Cardiac muscle cell (in vitro differentiated cells and primary cell): ENCODE measurements at regions not wholly inside any gene's neighbourhood (a gene's known extent, or its start where the extent isn't known, plus 50 kb on each side); places are given as distances from the start of the nearest gene placed in this dataset.

Experiments used
- DNase-seq, 2 donors: peaks; one replicate each; pipeline versions ENCODE4 v3.0.0 to v3.0.0-alpha.2; 2010 to 2017; ENCODE audit warnings: low read depth in 1 of 2, low spot score in 1 of 2
- H3K27ac ChIP-seq: fragments of 200-600 bp; sonication (generic); 2 replicates; pipeline ENCODE4 v1.5.1; 2016
- H3K27me3 ChIP-seq: fragments of 200-600 bp; sonication (generic); 2 replicates; pipeline ENCODE4 v1.6.0; 2016; ENCODE audit warnings: control low read depth
- H3K36me3 ChIP-seq: fragments of 200-600 bp; sonication (generic); 2 replicates; pipeline ENCODE4 v1.5.1; 2016; ENCODE audit warnings: control low read depth
- H3K4me1 ChIP-seq: fragments of 200-600 bp; sonication (generic); 2 replicates; pipeline ENCODE4 v1.8.1; 2017; ENCODE audit warnings: low read depth, mild to moderate bottlenecking, mixed run types
- H3K4me3 ChIP-seq: fragments of 200-600 bp; sonication (generic); 2 replicates; pipeline ENCODE4 v1.5.1; 2016; ENCODE audit warnings: mild to moderate bottlenecking
- H3K9me3 ChIP-seq: fragments of 200-600 bp; sonication (generic); 2 replicates; pipeline ENCODE4 v1.5.1; 2017; ENCODE audit warnings: low read depth, mild to moderate bottlenecking, control low read depth
- TF ChIP-seq, protein P1 (sequence below): IDR thresholded peaks from 2 replicates; pipeline ENCODE4 v1.5.1; 2012; ENCODE audit warnings: low read depth, mild to moderate bottlenecking, low read length

DNA sequence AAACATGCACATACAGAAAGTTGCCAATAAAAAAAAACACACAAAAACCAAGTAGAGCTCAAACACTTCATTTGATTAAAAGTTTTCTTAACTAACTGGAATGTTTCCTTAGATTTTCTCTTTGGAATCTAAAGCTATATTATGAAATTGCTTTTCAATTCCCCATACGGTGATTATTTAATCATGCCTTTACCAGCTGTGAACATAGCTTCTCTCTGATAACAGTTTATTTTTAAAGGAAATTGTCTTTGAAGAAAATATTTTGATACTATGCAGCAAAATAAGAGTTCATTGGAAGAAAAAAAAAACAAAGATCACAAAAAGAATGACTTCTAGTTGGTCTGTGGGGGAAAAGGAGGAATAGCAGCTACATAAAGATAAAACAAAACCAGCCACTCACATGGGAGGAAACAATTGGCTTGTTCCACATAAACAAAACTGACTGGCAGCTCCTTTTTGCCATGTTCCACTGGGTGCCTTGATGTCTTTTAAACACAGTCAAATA lies 71.4 kb downstream of the BMP4 start:
- H3K4me1 ChIP-seq: no peaks in the 10 kb centered on the region
- DNase-seq: no peak
- H3K36me3 ChIP-seq: no peaks in the 10 kb centered on the region
- TF ChIP-seq, protein P1, sequence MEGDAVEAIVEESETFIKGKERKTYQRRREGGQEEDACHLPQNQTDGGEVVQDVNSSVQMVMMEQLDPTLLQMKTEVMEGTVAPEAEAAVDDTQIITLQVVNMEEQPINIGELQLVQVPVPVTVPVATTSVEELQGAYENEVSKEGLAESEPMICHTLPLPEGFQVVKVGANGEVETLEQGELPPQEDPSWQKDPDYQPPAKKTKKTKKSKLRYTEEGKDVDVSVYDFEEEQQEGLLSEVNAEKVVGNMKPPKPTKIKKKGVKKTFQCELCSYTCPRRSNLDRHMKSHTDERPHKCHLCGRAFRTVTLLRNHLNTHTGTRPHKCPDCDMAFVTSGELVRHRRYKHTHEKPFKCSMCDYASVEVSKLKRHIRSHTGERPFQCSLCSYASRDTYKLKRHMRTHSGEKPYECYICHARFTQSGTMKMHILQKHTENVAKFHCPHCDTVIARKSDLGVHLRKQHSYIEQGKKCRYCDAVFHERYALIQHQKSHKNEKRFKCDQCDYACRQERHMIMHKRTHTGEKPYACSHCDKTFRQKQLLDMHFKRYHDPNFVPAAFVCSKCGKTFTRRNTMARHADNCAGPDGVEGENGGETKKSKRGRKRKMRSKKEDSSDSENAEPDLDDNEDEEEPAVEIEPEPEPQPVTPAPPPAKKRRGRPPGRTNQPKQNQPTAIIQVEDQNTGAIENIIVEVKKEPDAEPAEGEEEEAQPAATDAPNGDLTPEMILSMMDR: no peak
- no peak overlapping the region for H3K4me3 ChIP-seq
- no peaks in the 10 kb centered on the region for H3K9me3 ChIP-seq
- no peaks in the 10 kb centered on the region for H3K27me3 ChIP-seq
- H3K27ac ChIP-seq: no peak overlapping the region

DNA sequence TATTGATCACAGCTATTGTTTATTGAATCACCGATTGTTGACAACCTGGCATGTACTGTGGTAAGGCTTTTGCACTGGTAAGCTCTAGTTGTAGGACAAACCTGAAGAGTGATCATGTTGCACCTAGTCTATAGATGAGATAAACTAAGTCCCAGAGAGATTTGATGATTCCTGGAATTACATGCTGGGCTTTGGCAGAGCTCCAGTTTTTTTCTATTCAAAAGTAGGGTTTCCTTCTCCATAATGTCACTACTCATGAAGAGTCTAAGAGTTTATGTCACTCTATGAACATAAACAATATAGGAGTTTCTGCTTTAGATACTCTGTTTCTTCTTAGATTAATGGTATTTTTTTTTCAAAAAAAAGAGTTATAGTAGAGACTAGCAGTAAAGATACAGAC lies 72.0 kb downstream of the BMP4 start:
- Histone ChIP-seq H3K36me3 (no peaks in the 10 kb centered on the region), H3K4me1 (no peaks in the 10 kb centered on the region), H3K27ac (no peak overlapping the region), H3K27me3 (no peaks in the 10 kb centered on the region), H3K9me3 (no peaks in the 10 kb centered on the region), H3K4me3 (no peak overlapping the region)
- TF ChIP-seq, protein P1: no peak
- no peak for DNase-seq

DNA sequence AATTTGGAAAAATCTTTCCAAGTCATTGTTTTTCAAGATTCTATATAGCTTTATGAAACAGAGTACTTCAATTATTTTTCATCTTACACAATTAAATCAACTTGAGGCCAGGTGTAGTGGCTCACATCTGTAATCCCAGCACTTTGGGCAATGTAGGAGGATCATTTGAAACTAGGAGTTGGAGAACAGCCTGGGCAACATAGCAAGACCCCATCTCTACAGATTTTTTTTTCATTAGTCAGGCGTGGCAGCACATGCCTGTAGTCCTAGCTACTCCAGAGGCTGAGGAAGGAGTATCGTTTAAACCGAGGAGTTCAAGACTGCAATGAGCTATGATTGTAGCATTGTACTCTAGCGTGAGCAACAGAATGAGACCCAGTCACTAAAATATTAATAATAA lies 72.9 kb downstream of the BMP4 start:
- Histone ChIP-seq H3K9me3 (no peaks in the 10 kb centered on the region), H3K36me3 (no peaks in the 10 kb centered on the region), H3K4me3 (no peak overlapping the region), H3K27ac (no peak overlapping the region), H3K4me1 (no peaks in the 10 kb centered on the region), H3K27me3 (no peaks in the 10 kb centered on the region)
- TF ChIP-seq, protein P1: no peak
- DNase-seq: no peak

DNA sequence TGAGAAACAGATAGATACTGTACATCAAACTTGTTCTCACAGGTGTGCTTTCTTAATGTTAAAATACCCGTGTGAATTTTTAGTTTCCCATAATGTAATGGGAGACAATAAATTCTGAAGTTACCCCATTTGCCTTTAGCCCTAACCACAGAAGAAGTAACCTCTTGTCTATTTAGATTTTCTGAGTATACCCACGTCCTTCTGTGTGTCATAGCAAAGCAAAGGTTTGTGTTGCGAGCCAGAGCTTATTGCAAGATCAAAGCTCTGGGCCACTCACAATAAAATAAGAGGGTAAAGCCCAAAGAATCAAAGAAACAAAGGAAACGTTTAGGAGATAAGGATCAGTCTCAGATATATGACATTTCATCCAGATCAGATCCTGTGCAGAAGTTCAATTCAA lies 73.9 kb downstream of the BMP4 start:
- no peak for DNase-seq
- Histone ChIP-seq H3K27ac (no peak overlapping the region), H3K27me3 (no peaks in the 10 kb centered on the region), H3K9me3 (no peaks in the 10 kb centered on the region), H3K36me3 (no peaks in the 10 kb centered on the region), H3K4me1 (no peaks in the 10 kb centered on the region), H3K4me3 (no peak overlapping the region)
- TF ChIP-seq, protein P1: no peak

DNA sequence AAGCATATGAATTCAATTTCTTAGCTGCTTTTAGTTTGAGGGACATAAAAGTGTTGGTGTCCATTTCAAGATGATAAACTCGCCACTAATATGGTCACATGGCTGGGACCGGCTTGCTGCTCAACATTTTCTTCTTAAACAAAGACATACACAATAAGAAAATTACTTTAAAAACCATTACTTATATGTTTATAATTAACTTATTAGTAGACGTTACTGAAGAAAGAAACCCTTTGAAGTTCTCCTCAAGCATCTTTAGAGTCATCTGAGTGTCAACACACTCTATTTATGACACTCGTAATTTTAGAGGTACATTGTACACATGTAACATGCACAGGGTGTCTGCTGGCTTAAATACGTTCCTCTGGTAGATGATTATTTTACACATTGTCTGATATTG lies 74.7 kb downstream of the BMP4 start:
- Histone ChIP-seq H3K36me3 (no peaks in the 10 kb centered on the region), H3K9me3 (no peaks in the 10 kb centered on the region), H3K4me3 (no peak overlapping the region), H3K27me3 (no peaks in the 10 kb centered on the region), H3K4me1 (no peaks in the 10 kb centered on the region), H3K27ac (no peak overlapping the region)
- TF ChIP-seq, protein P1: no peak
- no peak for DNase-seq
